HepG2 (cell line): ENCODE measurements at regions not wholly inside any gene's neighbourhood (a gene's known extent, or its start where the extent isn't known, plus 50 kb on each side); places are given as distances from the start of the nearest gene placed in this dataset.

Experiments used
- ARNT ChIP-seq: fragments of 450-650 bp; IDR thresholded peaks from 2 replicates; pipeline ENCODE4 v1.6.1; 2017
- CHCHD3 ChIP-seq: sonication (generic); formaldehyde crosslinking; IDR thresholded peaks from 2 replicates; pipeline ENCODE4 v1.8.0; 2022; ENCODE audit warnings: mild to moderate bottlenecking, missing genetic modification reagents, moderate library complexity
- CTCF ChIP-seq: sonication (generic); formaldehyde crosslinking; IDR thresholded peaks from 2 replicates; pipeline ENCODE4 v1.5.0; 2020; ENCODE audit warnings: mild to moderate bottlenecking, missing genetic modification reagents, moderate library complexity
- FOSL1 ChIP-seq: sonication (generic); formaldehyde crosslinking; IDR thresholded peaks from 2 replicates; pipeline ENCODE4 v1.9.0; 2021; ENCODE audit warnings: missing genetic modification reagents, borderline replicate concordance
- HNRNPH1 ChIP-seq: fragments of 200-400 bp; formaldehyde crosslinking; optimal IDR thresholded peaks from 2 replicates; pipeline ENCODE3; 2017; ENCODE audit warnings: mild to moderate bottlenecking, low read depth, low read length
- JUN ChIP-seq: sonication (generic); formaldehyde crosslinking; IDR thresholded peaks from 2 replicates; pipeline ENCODE4 v1.4.0; 2020; ENCODE audit warnings: mild to moderate bottlenecking, missing genetic modification reagents
- KAT8 ChIP-seq: IDR thresholded peaks from 2 replicates; pipeline ENCODE4 v1.6.1; 2016; ENCODE audit warnings: missing genetic modification reagents, missing compliant biosample characterization
- POLR2A ChIP-seq, 2 experiments: IDR thresholded peaks; 2 replicates each; pipeline ENCODE4 v1.6.1; 2011; ENCODE audit warnings: low read depth in 2 of 2, low read length in 2 of 2, mild to moderate bottlenecking in 1 of 2, moderate library complexity in 1 of 2; ENCODE audit not compliant: insufficient read depth in 1 of 2
- POLR2AphosphoS5 ChIP-seq: IDR thresholded peaks from 2 replicates; pipeline ENCODE4 v1.6.1; 2012; ENCODE audit warnings: low read depth, low read length
- RFX1 ChIP-seq: fragments of 450-650 bp; IDR thresholded peaks from 2 replicates; pipeline ENCODE4 v1.6.1; 2017
- ZBTB14 ChIP-seq: sonication (generic); formaldehyde crosslinking; IDR thresholded peaks from 2 replicates; pipeline ENCODE4 v1.4.0; 2020; ENCODE audit warnings: missing genetic modification reagents
- ZBTB20 ChIP-seq: sonication (generic); formaldehyde crosslinking; IDR thresholded peaks from 2 replicates; pipeline ENCODE4 v1.8.1; 2023; ENCODE audit warnings: missing genetic modification reagents, low read depth, mild to moderate bottlenecking, borderline replicate concordance
- ZHX2 ChIP-seq, 2 experiments: sonication (generic) in 1 of 2; formaldehyde crosslinking in 1 of 2; IDR thresholded peaks; 2 replicates each; pipeline versions ENCODE4 v1.6.1 to v1.9.0; 2014 to 2022; ENCODE audit warnings: antibody characterized with exemption in 1 of 2, borderline replicate concordance in 1 of 2, inconsistent platforms in 1 of 2, low read depth in 1 of 2, missing genetic modification reagents in 1 of 2
- TF ChIP-seq, protein P1 (sequence below), 2 experiments: sonication (generic) in 1 of 2; formaldehyde crosslinking in 1 of 2; IDR thresholded peaks; 2 replicates each; pipeline versions ENCODE4 v1.4.0 to v1.6.1; 2018 to 2020; ENCODE audit warnings: missing genetic modification reagents in 2 of 2, borderline replicate concordance in 1 of 2, low read depth in 1 of 2, mild to moderate bottlenecking in 1 of 2, missing biosample characterization in 1 of 2

DNA sequence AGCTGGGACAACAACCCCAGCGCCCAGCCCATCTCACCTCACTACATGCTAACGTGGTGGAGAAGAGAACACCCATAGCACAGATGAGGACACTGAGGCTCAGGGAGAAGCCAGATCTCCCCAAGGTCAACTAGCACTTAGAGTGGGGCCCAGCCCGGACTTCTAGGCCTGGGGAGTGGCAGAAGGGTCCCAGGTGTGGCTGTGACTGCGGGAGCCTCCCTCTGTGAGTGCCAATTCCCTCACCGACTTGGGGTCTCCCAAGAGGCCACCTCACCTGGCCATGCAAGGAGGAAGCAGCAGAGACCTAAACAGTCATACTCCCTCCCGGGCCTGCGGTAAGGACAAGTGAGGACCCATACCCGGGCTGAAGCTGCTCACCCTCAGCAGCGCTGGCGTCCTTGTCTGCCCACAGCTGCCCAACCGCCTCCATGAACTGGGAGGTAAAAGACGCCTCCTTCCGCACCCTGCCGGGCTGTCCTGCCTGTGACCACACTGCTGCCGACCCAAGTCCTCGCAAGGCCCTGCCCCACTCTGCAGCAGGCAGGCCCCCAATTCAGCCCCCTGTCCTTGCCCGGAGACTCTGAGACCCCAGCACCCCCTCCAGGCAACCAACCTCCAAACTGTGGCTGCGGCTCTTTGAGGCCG is 93.2 kb upstream of the RTL6 start:
- TF ChIP-seq, protein P1, sequence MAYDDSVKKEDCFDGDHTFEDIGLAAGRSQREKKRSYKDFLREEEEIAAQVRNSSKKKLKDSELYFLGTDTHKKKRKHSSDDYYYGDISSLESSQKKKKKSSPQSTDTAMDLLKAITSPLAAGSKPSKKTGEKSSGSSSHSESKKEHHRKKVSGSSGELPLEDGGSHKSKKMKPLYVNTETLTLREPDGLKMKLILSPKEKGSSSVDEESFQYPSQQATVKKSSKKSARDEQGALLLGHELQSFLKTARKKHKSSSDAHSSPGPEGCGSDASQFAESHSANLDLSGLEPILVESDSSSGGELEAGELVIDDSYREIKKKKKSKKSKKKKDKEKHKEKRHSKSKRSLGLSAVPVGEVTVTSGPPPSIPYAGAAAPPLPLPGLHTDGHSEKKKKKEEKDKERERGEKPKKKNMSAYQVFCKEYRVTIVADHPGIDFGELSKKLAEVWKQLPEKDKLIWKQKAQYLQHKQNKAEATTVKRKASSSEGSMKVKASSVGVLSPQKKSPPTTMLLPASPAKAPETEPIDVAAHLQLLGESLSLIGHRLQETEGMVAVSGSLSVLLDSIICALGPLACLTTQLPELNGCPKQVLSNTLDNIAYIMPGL (CRISPR knock-in tag; IDR thresholded peaks at IDR 0.05; ENCODE audit: borderline replicate concordance in 1 of 2, low read depth in 1 of 2) = no peak
- TF ChIP-seq CHCHD3 (no peak), KAT8 (CRISPR knock-in tag) (no peak), JUN (CRISPR knock-in tag) (no peak), POLR2A (IDR thresholded peaks at IDR 0.05; ENCODE audit: insufficient read depth in 1 of 2, low read depth in 2 of 2, low read length in 2 of 2) (no peak), CTCF (CRISPR knock-in tag) (no peak), ZBTB14 (CRISPR knock-in tag) (no peak), FOSL1 (CRISPR knock-in tag) (no peak), HNRNPH1 (no peak), POLR2AphosphoS5 (no peak), RFX1 (no peak), ZBTB20 (CRISPR knock-in tag) (no peak), ZHX2 (IDR thresholded peaks at IDR 0.05; ENCODE audit: low read depth) (no peak), ZHX2 (CRISPR knock-in tag; IDR thresholded peaks at IDR 0.05; ENCODE audit: borderline replicate concordance) (no peak), ARNT (no peak)
